HG03097 (cell line): ENCODE measurements at regions not wholly inside any gene's neighbourhood (a gene's known extent, or its start where the extent isn't known, plus 50 kb on each side); places are given as distances from the start of the nearest gene placed in this dataset.

ENCODE experiments used
- ATAC-seq: cut with Tn5 transposase; IDR thresholded peaks from one replicate; pipeline ENCODE4 v1.9.1; 2021; ENCODE audit not compliant: unreplicated experiment, low FRiP score

DNA sequence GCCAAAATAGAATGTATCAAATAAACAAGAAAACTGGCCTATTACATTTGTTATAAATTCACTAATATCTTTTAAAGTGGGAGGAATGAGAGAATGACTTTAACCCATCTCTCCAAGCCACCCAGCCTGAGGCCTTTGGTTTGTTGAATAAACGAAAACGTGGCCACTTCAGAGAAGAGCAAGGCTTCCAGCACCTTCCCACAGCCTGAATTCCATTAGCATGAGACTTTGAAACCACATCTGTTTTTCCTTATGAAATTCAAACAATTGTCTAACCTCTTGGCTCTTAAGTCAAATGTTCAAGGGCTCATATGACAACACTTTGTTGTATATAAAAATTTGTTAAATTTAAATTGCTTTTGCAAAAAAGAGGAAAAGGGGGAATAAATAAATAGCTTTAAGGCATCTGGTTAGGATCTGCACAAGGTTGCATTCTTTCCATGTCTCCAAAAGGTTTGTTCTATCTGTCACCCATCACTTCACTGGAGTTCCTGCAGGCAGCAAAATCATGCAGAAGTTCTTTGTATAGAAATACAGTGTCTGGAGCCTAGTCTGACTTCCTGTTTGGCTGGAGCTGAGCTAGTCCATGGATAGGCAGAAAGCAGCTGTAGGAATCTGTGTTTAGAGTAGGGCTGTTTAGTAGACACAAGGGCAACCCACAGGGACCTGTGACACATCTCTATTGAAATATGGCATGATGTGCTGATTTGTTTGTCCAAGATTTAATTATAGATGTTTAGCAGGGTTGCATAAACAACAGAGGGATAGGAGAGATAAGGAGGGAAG, 502.3 kb downstream of the KCTD12 start:
- no peak for ATAC-seq

DNA sequence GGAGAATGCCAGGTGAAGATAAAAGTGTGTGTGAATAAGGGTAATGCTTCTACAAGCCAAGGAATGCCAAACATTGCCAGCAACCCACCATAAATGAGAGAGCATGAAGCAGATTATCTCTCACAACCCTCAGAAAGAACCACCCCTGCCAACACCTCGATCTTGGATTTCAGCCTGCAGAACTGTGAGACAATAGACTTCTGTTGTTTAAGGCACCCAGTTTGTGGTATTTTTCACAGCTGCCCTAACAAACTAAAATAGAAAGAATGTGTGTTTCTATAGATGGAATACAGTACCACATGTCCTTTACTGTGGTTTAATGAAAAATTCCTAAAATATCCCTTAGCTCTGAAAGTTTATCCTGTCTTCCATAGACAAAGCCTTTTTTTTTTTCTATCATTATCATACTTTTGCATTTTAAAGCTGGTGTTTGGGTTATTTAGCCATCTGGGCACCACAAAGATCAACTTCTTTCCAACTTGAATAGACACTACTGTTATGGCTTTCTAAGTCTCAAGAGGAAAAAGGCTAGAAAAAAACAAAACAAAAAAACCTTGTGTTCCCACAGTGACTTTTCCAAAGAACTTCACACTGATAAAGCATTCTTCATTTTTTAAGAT, 505.6 kb downstream of the KCTD12 start:
- ATAC-seq: no peak

DNA sequence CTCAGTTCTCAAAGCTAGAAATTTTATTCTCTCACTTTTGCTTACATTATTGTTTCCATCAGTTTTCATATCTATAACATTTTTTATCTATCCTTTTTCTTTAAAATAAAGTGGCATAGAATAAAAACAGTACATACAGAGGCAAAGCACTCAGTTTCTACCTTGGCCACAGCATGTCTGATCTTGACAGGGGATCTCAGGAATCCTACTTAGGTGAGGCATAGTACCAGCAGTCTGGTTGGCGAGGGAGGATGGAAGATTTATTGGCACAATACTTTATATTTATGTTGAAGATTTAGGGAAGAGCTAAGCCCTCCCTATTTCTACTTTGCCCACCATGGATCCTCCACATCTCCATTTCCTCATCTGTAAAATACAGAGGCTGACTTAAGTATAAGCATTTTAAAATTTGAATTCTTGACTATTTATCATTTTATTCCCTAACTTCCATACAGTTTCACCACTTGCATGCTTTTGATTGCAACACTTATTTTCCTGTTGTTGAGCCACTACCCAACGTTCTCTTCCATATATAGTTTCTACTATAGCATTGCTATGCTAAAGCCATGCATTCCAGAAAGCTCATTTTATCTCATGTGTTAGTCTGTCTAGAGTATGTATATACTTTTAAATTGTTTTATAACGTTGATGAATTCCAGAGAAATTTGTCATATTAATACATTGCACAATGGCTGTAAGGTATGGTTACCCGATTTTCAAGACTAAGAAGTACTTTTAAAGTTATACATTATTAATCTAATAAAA, 506.7 kb downstream of the KCTD12 start:
- ATAC-seq: no peak

DNA sequence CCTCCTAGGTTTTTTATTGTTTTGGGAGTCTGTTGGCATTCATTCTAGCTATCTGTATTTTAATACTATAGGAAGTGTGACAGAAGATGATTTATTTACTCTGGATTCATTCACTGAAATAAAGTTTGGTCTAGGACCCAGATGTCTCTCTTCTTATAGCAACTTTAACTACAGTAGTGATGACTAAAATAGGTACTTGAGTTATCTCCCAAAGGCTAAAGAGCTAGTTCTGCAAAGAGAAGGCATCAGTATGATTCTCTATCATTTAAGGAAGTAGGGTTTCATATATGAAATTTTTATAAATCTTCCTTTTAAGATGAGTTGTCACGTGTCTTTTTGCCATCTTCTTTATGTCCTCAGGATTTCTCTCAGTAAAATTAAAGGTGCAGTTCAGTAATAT, 507.4 kb downstream of the KCTD12 start:
- ATAC-seq: no peak

DNA sequence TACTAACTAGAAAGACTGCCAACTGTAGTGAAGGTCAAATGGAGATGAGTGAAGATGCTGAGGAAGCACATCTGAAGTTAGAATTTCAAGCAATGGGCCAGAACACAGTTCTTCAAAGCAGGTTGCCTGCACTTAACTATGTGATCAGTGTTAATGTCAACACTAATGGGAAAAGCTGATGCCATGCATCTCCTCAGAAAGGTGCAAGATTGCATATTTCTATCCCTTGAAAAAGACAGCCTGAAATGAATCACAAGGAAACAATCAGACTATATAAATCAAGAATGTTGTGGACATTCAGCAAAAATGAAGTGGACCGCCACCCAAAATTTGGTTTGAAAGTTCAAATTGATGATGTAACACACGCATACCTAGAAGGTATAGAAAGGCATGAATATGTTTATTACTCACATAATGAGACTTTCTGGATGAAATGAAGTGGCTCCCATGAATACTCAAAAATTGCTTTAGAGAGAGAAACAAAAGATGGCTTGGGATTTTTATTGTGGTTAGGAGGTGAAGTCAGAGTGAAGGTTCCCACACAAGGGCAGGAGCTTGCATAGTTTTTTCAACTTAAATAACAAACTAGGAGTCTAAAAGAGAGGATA, 522.4 kb downstream of the KCTD12 start:
- no peak for ATAC-seq

DNA sequence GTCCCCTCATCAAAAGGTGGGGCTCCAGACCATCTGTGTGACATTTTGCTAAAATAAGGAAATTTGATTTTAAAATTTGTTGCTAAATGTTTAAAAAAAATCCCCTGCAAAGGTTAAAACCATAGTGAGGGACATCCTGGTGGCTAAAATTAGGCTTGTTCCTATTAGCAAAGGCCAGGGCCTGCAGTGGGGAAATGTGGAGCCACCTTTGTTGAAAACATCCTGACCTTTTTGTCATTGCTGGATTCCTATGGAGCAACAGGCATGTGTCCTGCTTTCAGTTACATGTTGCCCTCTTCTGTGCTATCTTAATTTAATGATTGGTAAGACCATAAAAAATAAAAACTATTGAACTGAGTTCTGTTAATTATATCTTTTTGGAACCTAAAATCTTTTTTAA, 524.3 kb downstream of the KCTD12 start:
- ATAC-seq: no peak

DNA sequence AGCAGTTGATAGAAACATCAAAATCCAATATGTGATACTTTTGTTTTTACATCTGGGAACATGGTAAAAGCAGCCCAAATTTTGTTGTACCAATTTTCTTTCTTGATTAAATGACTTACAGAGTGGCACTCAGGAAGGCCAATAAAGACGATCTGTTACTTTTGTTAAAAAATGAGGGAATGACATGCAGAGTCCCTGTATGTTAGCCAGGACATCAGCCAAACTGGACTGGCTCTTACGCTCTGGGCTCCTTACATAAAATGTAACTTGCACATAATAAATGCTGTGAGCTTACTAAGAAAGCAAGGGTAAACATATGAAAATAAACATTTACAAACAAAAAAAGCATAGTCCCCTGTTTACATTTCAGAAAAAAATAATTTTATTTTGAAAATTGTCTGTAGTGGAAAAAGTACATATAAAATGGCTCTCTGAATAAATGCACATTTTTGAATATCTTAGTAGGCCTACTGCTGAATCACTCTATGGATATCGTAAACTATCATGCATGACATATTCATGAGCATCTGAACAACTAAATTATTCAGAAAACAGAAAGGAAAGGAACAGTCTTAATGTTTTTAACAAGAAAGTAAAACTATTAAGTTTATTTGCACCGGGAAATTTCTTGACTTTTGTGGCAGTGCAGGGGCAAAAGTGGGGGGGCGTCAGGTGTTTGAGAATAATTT, 534.5 kb downstream of the KCTD12 start:
- no peak for ATAC-seq

DNA sequence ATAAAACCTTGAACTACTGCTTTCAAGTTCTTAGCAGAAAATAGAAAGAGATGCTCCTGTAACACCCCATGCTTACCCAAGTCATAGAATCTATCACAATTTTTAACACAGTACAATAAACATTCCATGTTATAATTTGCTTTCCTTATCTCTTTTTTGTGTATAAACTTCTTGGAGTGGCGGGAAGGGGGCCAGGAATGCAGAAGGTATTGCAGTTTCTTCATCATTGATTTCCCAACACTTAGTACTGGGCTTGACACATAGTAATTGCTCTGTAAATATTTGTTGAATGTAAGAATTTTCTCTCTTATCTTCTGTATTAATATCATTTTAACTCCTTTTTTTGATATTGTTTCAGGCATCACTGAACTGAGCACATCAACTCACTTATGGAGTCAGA, 535.8 kb downstream of the KCTD12 start:
- ATAC-seq: no peak

DNA sequence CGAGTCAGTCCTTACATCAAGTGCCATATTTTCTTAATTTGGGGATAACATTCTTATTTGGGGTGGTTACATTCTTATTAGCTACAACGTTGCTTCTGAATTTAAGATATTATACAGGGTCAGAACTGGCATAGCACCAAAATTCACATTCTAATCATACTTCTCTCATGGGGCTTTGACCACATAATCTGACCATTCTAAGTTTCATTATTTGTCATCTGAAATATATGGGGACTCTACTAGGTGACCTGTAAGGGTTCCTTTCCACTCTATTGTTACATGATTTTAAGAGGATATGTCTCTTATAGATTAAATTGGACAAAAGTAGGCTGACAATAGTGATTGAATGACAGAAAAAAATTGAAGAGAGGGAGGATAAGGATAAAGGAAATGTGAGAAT, 536.5 kb downstream of the KCTD12 start:
- ATAC-seq: no peak

DNA sequence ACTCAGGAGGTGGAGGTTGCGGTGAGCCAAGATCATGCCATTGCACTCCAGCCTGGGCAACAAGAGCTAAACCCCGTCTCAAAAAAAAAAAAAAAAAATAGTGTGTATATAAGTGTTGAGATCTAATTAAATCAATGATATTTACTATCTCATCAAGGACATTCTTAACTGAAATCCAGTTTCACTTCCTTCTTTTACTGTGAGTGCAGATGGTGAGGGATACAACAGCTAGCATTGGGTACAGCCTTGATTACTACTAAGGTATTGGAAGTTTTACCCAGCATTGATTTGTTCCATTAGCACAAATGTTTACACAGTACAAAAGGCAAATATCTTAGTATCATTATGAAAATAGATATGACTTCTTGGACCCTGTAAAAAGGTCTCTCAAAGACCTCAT, 546.6 kb downstream of the KCTD12 start:
- ATAC-seq: no peak

DNA sequence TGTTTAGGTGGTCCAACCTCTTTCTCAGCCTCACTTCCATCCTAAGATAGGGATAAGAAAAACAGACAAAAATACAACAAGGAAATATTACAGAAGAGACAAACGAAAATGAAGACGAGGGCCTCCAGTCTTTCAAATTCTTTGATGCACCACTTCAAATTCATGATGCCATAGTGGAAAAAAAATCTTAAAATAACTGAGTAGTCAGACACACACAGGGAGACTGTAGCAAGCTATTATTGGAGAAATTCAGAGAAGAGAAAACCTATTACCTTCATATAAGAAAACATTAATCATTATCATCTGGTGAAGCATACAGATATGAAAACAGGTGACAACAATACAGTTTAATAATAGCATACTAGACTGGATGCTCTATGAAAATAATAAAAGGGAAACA, 548.2 kb downstream of the KCTD12 start:
- no peak for ATAC-seq

DNA sequence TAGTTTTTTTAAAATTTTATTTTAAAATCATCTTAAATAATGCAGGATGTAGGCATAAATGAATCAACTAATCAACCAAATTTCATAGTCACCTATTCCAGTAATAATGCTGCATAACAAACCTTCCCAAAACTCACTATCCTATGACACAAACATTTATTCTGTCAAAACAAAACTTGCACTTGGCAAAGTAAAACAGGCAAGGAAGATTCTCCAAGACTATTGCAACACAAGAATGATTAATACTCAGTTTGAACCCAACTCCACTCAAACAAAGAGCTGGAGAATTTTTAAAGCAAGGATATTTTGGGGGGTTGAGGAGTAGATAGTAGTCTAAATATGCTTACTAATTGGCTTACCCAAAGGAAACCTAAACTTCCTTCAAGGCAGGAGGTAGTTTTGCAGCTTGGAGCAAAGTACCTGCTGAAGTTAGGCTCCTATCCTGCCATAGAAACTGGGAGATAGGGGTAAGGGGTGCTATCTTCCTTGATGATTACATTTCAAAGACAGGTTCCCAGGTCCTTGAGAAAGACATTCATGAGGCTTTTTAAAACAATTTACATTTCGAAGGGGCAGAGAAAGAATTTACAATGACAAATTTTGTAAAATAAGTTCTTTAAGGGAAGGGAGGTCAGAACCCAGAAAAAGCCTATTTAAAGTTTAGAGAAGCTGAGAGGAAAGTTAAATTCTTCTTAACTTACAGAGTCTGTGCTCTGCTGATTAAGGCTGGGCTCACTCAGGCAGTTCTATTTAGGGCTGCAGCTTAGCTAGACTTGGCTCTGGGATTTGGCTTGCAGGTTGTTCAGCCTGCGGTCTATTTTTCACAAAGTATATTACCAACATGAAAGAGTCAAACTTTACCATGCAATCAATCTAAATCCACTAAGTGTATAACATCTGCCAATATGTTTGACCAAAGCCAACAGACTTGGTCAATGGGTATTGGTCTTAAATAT, 549.0 kb downstream of the KCTD12 start:
- ATAC-seq: no peak

DNA sequence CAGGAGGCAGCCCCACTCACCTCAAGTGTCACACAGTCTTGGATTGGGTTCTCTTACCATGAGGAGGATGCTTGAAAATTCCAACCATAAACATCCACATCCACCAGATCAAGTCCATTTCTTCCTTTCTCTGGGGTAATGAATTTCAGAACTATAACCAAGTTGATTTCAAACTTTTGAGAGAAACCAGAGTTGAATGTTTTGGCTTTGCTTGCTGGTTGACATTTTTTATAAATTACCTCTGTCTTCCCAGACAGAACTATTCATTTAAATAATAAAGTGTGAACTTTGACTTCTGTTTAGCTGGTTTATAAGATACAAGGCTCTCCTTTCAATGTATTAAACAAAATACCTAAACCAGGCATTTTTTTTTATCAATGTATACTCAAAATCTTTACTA, 550.7 kb downstream of the KCTD12 start:
- no peak for ATAC-seq

DNA sequence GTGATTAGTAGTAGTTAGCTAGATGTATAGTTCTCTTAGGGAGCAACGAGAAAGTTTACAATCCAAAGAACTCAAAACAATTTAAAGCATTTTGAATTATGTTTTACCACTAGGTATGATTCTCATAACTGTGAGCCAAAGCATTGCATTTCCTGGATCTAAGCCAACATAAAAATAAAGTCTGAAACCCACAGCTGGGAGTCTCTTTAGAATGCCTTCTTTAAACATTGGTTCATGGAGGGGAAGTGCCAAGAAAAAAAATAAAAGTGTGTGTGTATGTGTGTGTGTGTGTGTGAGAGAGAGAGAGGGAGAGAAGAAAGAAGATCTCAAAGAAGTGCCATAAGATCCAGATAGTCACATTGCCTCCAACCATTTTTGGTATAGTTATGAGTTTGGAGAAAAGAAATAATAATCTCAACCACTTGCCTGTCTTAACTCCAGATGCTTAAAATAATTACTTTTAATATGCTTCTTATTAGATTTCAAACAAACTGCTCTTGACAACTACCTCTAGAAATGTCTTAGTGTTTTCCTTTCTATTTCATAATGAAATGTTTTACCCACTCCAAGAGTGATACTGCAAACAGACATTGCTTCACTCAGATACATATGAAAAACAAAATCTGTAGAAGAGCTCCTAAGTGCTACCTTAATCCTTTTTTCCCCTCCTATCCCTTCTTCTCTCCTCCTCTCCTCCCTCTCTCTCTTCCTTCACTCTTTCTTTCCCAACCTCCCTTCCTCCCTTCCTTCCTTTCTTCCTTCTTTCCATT, 554.1 kb downstream of the KCTD12 start:
- ATAC-seq: no peak

DNA sequence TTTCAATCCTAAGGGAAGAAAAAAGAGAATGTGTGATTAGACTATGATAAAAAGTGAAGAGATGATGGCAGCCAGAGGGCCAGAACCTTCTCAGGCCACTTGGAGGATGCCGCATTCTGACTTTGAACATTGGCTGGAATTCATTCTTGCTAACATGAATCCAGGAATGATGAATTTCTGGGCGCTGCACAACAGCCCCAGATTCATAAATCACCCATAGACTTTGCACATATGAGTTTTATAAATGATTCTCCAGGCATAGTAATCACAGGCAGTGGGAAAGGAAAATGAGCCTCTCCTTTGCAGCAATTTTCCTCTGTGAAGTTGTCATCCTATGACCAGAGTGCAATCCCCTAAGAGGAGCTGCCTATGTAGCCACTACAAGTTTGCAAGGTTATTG, 555.4 kb downstream of the KCTD12 start:
- ATAC-seq: no peak

DNA sequence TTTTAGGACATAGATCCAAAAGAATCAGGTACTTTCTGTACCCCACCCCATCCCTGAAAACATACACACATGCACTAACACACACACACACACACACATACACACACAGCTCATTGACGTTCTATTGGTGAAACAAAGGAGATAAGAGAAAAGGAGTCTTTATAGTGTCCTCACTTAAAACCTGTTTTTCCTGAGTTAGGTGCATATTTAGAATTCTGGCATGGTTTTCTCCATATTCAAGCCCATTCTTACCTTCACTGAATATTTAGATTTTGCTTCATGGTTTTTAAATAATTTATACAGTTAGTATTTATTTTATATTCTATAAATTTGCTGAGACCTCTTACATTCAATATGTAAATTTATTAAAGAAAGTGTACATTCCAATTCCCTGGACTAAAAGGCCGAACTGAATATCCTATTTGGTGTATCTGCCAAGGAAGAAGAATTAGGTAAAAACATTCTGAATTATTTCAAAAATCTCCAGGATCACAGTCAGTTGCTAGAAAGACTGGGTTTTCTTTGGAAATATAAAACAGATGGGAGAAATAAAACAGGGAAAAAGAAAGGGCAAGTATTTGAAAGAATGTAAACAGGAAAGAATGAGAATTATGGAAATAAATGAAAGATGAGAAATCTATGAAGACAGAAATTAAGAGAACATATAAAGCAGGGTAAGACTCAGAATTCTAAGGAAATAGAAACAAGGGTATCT, 556.2 kb downstream of the KCTD12 start:
- no peak for ATAC-seq

DNA sequence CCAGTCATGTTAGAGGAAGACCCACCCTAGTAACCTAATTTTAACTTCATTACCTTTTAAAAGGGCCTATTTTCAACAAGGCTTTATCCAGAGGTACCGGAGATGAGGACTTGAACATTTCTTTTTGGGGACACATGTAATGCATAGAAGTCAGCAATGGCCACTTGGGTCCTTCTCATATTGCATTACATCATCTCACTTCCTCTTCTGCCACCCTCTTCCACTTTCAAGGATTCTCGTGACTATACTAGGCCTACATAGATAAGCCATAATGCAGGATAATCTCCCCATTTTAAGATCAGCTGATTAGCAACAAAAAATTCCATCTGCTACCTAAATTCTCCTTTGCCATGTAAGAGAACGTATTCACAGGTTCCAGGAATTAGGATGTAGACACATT, 557.2 kb downstream of the KCTD12 start:
- no peak for ATAC-seq

DNA sequence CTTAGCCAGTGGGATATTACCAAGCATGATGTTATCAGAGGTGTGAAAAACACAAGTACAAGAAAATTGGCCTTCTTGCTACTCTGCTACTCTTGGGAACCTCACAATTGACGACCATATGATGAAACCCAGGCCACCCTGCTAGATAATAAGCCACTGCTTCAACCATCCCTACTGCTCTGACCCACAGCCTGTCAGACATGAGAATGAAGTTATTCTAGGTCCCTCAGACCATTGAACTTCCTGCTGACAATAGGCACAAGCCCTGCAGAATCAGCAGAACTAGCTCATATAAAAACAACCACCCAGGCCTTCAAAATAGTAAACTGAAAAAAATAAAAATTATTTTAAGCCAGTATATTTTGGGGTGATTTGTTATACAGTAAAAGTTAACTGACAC, 559.9 kb downstream of the KCTD12 start:
- no peak for ATAC-seq
